ENCODE measurements at regions not wholly inside any gene's neighbourhood (a gene's known extent, or its start where the extent isn't known, plus 50 kb on each side); places are given as distances from the start of the nearest gene placed in this dataset.

- H3K4me3 Mint-ChIP-seq: no peak overlapping the region
- no peak overlapping the region for H3K27ac ChIP-seq (ENCODE audit: insufficient read depth, low read length, poor library complexity, severe bottlenecking)
Measured at GRCh38 chr1:50328552-50328951, 94.7 kb downstream of the DMRTA2 start.

GRCh38 chr1:50326026-50326425 is 97.2 kb downstream of the DMRTA2 start:
- Histone ChIP-seq H3K4me1 (ENCODE audit: control insufficient read depth, insufficient read depth, low read length, poor library complexity, severe bottlenecking) (no peaks in the 10 kb centered on the region), H3K4me3 (ENCODE audit: low read depth, low read length) (no peak overlapping the region), H3K36me3 (ENCODE audit: control insufficient read depth, insufficient read depth, low read length) (no peaks in the 10 kb centered on the region), H3K9me3 (ENCODE audit: control insufficient read depth in 2 of 2, low read length in 2 of 2) (no peaks in the 10 kb centered on the region), H3K27me3 (ENCODE audit: control insufficient read depth, insufficient read depth, low read length) (peaks cover 4% of the 10 kb centered on the region), H3K27ac (ENCODE audit: insufficient read depth, low read length, poor library complexity, severe bottlenecking) (no peak overlapping the region)
- no peak overlapping the region for H3K27ac Mint-ChIP-seq
- H3K4me1 Mint-ChIP-seq: no peaks in the 10 kb centered on the region
- ATAC-seq (ENCODE audit: low read depth in 2 of 2): no peak
- DNase-seq: no peak
- no peak overlapping the region for H3K4me3 Mint-ChIP-seq
- H3K9me3 Mint-ChIP-seq: peaks cover 0 to 3% (median 0%) of the 10 kb centered on the region in 7 donors
- H3K27me3 Mint-ChIP-seq: peaks cover 15% of the 10 kb centered on the region
- H3K36me3 Mint-ChIP-seq: no peaks in the 10 kb centered on the region

More at GRCh38 chr1:50328552-50328951, 94.7 kb downstream of the DMRTA2 start:
- DNase-seq (no peak), ATAC-seq (ENCODE audit: low read depth in 2 of 2) (no peak)
- no peaks in the 10 kb centered on the region for H3K36me3 Mint-ChIP-seq
- Histone ChIP-seq H3K4me3 (ENCODE audit: low read depth, low read length) (no peak overlapping the region), H3K4me1 (ENCODE audit: control insufficient read depth, insufficient read depth, low read length, poor library complexity, severe bottlenecking) (peaks cover 8% of the 10 kb centered on the region), H3K9me3 (ENCODE audit: control insufficient read depth in 2 of 2, low read length in 2 of 2) (no peaks in the 10 kb centered on the region), H3K27me3 (ENCODE audit: control insufficient read depth, insufficient read depth, low read length) (peaks cover 4% of the 10 kb centered on the region), H3K36me3 (ENCODE audit: control insufficient read depth, insufficient read depth, low read length) (no peaks in the 10 kb centered on the region)
- H3K27ac Mint-ChIP-seq: no peak overlapping the region
- H3K4me1 Mint-ChIP-seq: peaks cover 0 to 7% (median 4%) of the 10 kb centered on the region in 4 donors
- peaks cover 30% of the 10 kb centered on the region for H3K27me3 Mint-ChIP-seq
- peaks cover 0 to 3% (median 0%) of the 10 kb centered on the region in 7 donors for H3K9me3 Mint-ChIP-seq

GRCh38 chr1:50322579-50322978 is 100.7 kb downstream of the DMRTA2 start:
- no peaks in the 10 kb centered on the region for H3K4me1 Mint-ChIP-seq
- H3K27ac Mint-ChIP-seq: no peak overlapping the region
- Histone ChIP-seq H3K4me1 (ENCODE audit: control insufficient read depth, insufficient read depth, low read length, poor library complexity, severe bottlenecking) (no peaks in the 10 kb centered on the region), H3K36me3 (ENCODE audit: control insufficient read depth, insufficient read depth, low read length) (no peaks in the 10 kb centered on the region), H3K4me3 (ENCODE audit: low read depth, low read length) (no peak overlapping the region), H3K9me3 (ENCODE audit: control insufficient read depth in 2 of 2, low read length in 2 of 2) (no peaks in the 10 kb centered on the region), H3K27me3 (ENCODE audit: control insufficient read depth, insufficient read depth, low read length) (no peaks in the 10 kb centered on the region), H3K27ac (ENCODE audit: insufficient read depth, low read length, poor library complexity, severe bottlenecking) (no peak overlapping the region)
- no peaks in the 10 kb centered on the region for H3K36me3 Mint-ChIP-seq
- H3K9me3 Mint-ChIP-seq: peaks cover 0 to 3% (median 0%) of the 10 kb centered on the region in 7 donors
- ATAC-seq (ENCODE audit: low read depth in 2 of 2): no peak
- no peak overlapping the region for H3K4me3 Mint-ChIP-seq
- DNase-seq: no peak
- H3K27me3 Mint-ChIP-seq: no peaks in the 10 kb centered on the region

GRCh38 chr1:50318428-50318827 is 104.8 kb downstream of the DMRTA2 start:
- Histone ChIP-seq H3K9me3 (ENCODE audit: control insufficient read depth in 2 of 2, low read length in 2 of 2) (no peaks in the 10 kb centered on the region), H3K4me3 (ENCODE audit: low read depth, low read length) (no peak overlapping the region), H3K27me3 (ENCODE audit: control insufficient read depth, insufficient read depth, low read length) (no peaks in the 10 kb centered on the region), H3K27ac (ENCODE audit: insufficient read depth, low read length, poor library complexity, severe bottlenecking) (no peak overlapping the region), H3K36me3 (ENCODE audit: control insufficient read depth, insufficient read depth, low read length) (no peaks in the 10 kb centered on the region), H3K4me1 (ENCODE audit: control insufficient read depth, insufficient read depth, low read length, poor library complexity, severe bottlenecking) (no peaks in the 10 kb centered on the region)
- H3K27ac Mint-ChIP-seq: no peak overlapping the region
- H3K27me3 Mint-ChIP-seq: no peaks in the 10 kb centered on the region
- no peaks in the 10 kb centered on the region for H3K4me1 Mint-ChIP-seq
- H3K4me3 Mint-ChIP-seq: no peak overlapping the region
- ATAC-seq (ENCODE audit: low read depth in 2 of 2): no peak
- peaks cover 0 to 4% (median 0%) of the 10 kb centered on the region in 7 donors for H3K9me3 Mint-ChIP-seq
- no peak for DNase-seq
- no peaks in the 10 kb centered on the region for H3K36me3 Mint-ChIP-seq

DNA sequence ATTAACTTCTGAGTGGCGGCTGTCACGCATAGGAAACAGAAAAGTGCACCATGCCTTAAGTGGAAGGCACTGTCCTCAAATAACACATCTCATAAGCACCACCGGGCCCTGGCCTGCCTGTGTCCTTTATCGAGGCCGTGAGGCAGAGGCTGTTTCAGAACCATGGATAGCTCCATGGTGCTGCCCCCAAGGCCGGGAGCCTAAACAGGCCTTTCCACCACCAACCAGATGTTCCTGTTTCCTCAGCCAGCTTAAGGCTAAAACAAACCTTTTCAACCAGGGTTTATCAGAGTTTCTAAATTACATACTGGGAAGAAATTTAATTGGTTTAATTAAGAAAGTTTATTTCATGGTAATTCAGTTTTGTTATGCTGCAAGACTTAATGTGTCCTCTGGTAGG is 114.4 kb downstream of the DMRTA2 start:
- DNase-seq (peak in 1 of 3 donors; percentile 14), ATAC-seq (ENCODE audit: low read depth in 2 of 2) (no peak)
- no peak overlapping the region for H3K27ac ChIP-seq (ENCODE audit: insufficient read depth, low read length, poor library complexity, severe bottlenecking)
- H3K36me3 ChIP-seq (ENCODE audit: control insufficient read depth, insufficient read depth, low read length): no peaks in the 10 kb centered on the region
- H3K4me1 ChIP-seq (ENCODE audit: control insufficient read depth, insufficient read depth, low read length, poor library complexity, severe bottlenecking): no peaks in the 10 kb centered on the region
- no peaks in the 10 kb centered on the region for H3K4me1 Mint-ChIP-seq
- H3K27me3 ChIP-seq (ENCODE audit: control insufficient read depth, insufficient read depth, low read length): no peaks in the 10 kb centered on the region
- peaks cover 9% of the 10 kb centered on the region for H3K27me3 Mint-ChIP-seq
- peaks cover 0 to 4% (median 0%) of the 10 kb centered on the region in 7 donors for H3K9me3 Mint-ChIP-seq
- H3K4me3 ChIP-seq (ENCODE audit: low read depth, low read length): no peak overlapping the region
- H3K27ac Mint-ChIP-seq: no peak overlapping the region
- H3K4me3 Mint-ChIP-seq: no peak overlapping the region
- no peaks in the 10 kb centered on the region for H3K9me3 ChIP-seq (ENCODE audit: control insufficient read depth in 2 of 2, low read length in 2 of 2)
- H3K36me3 Mint-ChIP-seq: no peaks in the 10 kb centered on the region

- Mint-ChIP-seq H3K27ac (no peak overlapping the region), H3K9me3 (peaks cover 0 to 3% (median 0%) of the 10 kb centered on the region in 7 donors), H3K4me3 (no peak overlapping the region), H3K36me3 (no peaks in the 10 kb centered on the region), H3K4me1 (no peaks in the 10 kb centered on the region), H3K27me3 (peaks cover 10% of the 10 kb centered on the region)
- H3K27me3 ChIP-seq (ENCODE audit: control insufficient read depth, insufficient read depth, low read length): no peaks in the 10 kb centered on the region
- no peaks in the 10 kb centered on the region for H3K36me3 ChIP-seq (ENCODE audit: control insufficient read depth, insufficient read depth, low read length)
- no peaks in the 10 kb centered on the region for H3K9me3 ChIP-seq (ENCODE audit: control insufficient read depth in 2 of 2, low read length in 2 of 2)
- ATAC-seq (ENCODE audit: low read depth in 2 of 2): no peak
- no peaks in the 10 kb centered on the region for H3K4me1 ChIP-seq (ENCODE audit: control insufficient read depth, insufficient read depth, low read length, poor library complexity, severe bottlenecking)
- H3K27ac ChIP-seq (ENCODE audit: insufficient read depth, low read length, poor library complexity, severe bottlenecking): no peak overlapping the region
- H3K4me3 ChIP-seq (ENCODE audit: low read depth, low read length): no peak overlapping the region
- no peak for DNase-seq
Measured at GRCh38 chr1:50305808-50306207, 117.4 kb downstream of the DMRTA2 start.

- no peaks in the 10 kb centered on the region for H3K4me1 ChIP-seq (ENCODE audit: control insufficient read depth, insufficient read depth, low read length, poor library complexity, severe bottlenecking)
- no peaks in the 10 kb centered on the region for H3K36me3 Mint-ChIP-seq
- no peak for ATAC-seq (ENCODE audit: low read depth in 2 of 2)
Measured at GRCh38 chr1:50300297-50300696, 122.9 kb downstream of the DMRTA2 start.

DNA sequence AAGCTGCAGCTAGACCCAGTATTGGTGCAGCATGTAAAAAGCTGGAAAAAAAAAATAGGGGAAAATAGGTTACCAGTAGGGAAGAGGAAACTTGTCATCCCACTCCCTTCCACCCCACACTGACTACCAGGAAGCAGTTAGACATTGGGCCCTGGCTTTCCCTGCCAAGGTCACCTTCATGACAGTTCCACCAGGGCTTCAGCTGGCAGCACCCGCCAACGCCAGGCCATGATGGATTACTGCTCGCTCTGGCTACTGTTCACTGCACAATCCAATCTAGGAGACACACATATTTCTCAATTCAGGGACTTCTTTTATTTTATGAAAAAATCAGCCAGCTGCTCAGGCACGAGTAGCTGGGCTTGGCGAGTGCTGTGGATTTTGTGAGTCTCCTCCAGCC is 127.7 kb downstream of the DMRTA2 start:
- Histone ChIP-seq H3K27me3 (ENCODE audit: control insufficient read depth, insufficient read depth, low read length) (no peaks in the 10 kb centered on the region), H3K27ac (ENCODE audit: insufficient read depth, low read length, poor library complexity, severe bottlenecking) (no peak overlapping the region), H3K36me3 (ENCODE audit: control insufficient read depth, insufficient read depth, low read length) (no peaks in the 10 kb centered on the region), H3K4me3 (ENCODE audit: low read depth, low read length) (no peak overlapping the region), H3K4me1 (ENCODE audit: control insufficient read depth, insufficient read depth, low read length, poor library complexity, severe bottlenecking) (no peaks in the 10 kb centered on the region), H3K9me3 (ENCODE audit: control insufficient read depth in 2 of 2, low read length in 2 of 2) (no peaks in the 10 kb centered on the region)
- H3K4me1 Mint-ChIP-seq: no peaks in the 10 kb centered on the region
- H3K27ac Mint-ChIP-seq: no peak overlapping the region
- H3K9me3 Mint-ChIP-seq: peaks cover 0 to 9% (median 2%) of the 10 kb centered on the region in 7 donors
- no peak for DNase-seq
- no peaks in the 10 kb centered on the region for H3K36me3 Mint-ChIP-seq
- peaks cover 6% of the 10 kb centered on the region for H3K27me3 Mint-ChIP-seq
- no peak for ATAC-seq (ENCODE audit: low read depth in 2 of 2)
- no peak overlapping the region for H3K4me3 Mint-ChIP-seq

More at GRCh38 chr1:50300297-50300696, 122.9 kb downstream of the DMRTA2 start:
- H3K4me3 ChIP-seq (ENCODE audit: low read depth, low read length): no peak overlapping the region
- H3K27me3 ChIP-seq (ENCODE audit: control insufficient read depth, insufficient read depth, low read length): no peaks in the 10 kb centered on the region
- H3K9me3 Mint-ChIP-seq: peaks cover 0 to 2% (median 0%) of the 10 kb centered on the region in 7 donors
- H3K4me3 Mint-ChIP-seq: no peak overlapping the region
- H3K27ac ChIP-seq (ENCODE audit: insufficient read depth, low read length, poor library complexity, severe bottlenecking): no peak overlapping the region
- H3K36me3 ChIP-seq (ENCODE audit: control insufficient read depth, insufficient read depth, low read length): no peaks in the 10 kb centered on the region
- no peak for DNase-seq
- no peaks in the 10 kb centered on the region for H3K4me1 Mint-ChIP-seq
- H3K27ac Mint-ChIP-seq: no peak overlapping the region
- H3K27me3 Mint-ChIP-seq: peaks cover 11% of the 10 kb centered on the region
- no peaks in the 10 kb centered on the region for H3K9me3 ChIP-seq (ENCODE audit: control insufficient read depth in 2 of 2, low read length in 2 of 2)

Measured in CD4-positive, CD25-positive, alpha-beta regulatory T cell (primary cell).